GM21786 (cell line): ENCODE measurements at regions not wholly inside any gene's neighbourhood (a gene's known extent, or its start where the extent isn't known, plus 50 kb on each side); places are given as distances from the start of the nearest gene placed in this dataset.

ENCODE experiments used
- ATAC-seq: cut with Tn5 transposase; IDR thresholded peaks from one replicate; pipeline ENCODE4 v1.9.1; 2021; ENCODE audit not compliant: unreplicated experiment

GRCh38 chr20:48164566-48165400 is 379.5 kb upstream of the SULF2 start:
- no peak for ATAC-seq

DNA sequence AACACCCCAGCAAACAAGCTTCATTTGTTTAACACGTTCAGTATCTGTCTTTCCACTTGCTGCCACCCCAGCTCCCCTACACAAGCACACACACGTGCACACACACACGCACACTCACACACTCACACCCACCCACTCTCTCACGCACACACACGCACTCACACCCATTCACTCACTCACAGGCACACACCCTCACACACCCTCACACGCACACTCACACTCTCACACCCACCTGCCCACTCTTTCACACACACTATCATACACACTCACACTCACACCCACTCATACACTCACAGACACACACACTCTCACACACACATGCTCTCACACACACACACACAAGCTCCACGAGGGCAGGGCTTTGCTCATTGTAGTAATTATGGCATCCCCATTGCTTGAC is 378.8 kb upstream of the SULF2 start:
- ATAC-seq: no peak

GRCh38 chr20:48163505-48163904 is 378.2 kb upstream of the SULF2 start:
- ATAC-seq: no peak

DNA sequence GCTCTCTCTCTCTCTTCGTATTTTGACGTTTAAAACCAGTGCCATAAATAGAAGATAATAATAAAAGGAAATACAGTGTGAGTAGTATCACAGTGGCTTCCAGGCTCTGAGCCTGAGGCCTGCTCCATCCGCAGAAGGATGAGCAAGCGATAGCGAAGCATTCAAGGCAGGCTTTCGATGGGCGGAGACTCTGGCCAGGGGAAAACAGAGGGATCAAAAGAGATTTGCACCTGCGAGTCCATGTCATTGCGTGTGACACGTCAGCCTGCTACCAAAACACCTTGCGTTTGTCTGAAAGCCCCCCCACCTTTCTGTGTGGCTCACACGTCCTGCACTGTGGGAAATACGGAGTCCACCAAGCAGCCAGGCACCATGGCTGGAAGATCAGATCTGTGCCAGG is 377.3 kb upstream of the SULF2 start:
- no peak for ATAC-seq

DNA sequence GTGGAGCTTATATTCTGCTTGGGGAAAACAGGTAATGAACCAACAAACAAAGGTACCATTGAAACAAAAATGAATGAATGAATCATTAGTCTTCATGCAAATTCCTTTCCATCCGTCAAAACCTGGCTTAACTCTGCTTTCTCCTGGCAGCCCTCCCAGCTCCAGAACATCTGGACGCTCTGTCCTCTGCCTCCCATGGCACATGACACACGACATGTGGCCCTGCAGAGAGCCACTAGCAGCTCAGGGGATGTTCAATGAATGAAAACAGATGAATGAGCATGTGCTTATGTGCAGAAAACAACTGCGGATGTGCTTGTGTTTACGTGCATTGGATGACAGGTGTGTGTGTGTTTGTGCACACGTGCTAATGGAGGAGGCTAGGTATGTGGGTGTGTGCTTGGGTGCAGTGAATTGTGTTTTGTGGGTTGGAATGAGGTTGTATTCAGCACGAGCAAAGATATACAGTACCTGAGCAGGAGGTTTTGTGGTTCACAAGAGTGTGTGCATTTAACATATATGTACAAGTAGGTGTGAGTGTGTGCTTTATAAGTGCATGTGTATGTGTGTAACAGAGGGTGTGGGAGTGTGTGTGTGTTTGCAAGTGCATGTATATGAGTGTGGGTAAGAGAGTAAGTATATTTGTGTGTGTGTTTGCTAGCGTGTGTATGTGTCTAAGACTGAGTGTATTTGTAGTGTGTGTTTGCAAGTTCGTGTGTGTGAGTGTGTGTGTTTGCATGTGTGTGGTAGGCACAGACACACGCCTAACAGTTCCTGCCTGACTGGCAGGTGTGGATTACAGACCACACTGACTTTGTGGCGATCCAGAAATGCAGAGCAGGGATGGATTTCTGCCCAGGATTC is 374.1 kb upstream of the SULF2 start:
- no peak for ATAC-seq

- no peak for ATAC-seq
These were observed 372.7 kb upstream of the SULF2 start for GRCh38 chr20:48158014-48158413.

DNA sequence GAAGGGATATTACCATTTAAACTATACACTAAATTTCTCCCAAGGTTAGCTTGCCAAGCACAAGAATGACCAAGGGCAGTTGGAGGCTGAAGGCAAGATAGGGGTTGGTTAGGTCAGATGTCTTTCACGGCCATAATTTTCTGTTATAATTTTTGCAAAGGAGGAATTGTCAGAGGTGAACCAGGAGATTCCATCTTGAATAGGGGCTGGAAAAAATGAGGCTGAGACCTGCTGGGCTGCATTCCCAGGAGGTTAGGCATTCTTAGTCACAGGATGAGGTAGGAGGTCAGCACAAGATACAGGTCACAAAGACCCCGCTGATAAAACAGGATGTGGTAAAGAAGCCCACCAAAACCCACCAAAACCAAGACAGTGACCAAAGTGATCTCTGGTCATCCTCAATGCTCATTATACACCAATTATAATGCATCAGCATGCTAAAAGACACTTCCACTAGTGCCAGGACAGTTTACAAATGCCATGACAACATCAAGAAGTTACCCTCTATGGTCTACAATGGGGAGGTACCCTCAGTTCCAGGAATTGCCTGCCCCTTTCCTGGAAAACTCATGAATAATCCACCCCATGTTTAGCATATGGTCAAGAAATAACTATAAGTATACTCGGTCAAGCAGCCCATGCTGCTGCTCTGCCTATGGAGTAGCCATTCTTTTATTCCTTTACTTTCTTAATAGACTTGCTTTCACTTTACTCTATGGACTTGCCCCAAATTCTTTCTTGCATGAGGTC is 371.8 kb upstream of the SULF2 start:
- no peak for ATAC-seq

GRCh38 chr20:48156521-48156920 is 371.2 kb upstream of the SULF2 start:
- no peak for ATAC-seq

DNA sequence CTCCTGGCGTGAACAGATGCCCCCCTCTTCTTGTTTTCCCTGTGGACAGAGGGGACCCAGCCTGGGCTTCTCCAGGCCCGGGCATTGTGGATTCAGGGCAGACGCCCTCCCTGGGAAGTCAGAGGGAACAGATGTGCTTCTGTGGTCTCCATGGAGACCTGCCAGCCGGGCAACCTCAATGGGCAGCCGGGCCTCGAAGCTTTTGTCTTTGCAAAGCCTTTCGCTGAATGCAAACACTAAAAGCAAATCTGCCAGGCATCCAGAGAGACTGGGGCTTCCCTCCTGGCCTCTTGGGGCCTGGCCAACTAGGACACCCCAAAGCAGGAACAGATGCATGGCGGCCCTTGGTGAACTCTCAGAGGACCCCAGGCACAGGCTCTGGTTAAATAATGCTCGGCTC is 370.0 kb upstream of the SULF2 start:
- ATAC-seq: no peak

DNA sequence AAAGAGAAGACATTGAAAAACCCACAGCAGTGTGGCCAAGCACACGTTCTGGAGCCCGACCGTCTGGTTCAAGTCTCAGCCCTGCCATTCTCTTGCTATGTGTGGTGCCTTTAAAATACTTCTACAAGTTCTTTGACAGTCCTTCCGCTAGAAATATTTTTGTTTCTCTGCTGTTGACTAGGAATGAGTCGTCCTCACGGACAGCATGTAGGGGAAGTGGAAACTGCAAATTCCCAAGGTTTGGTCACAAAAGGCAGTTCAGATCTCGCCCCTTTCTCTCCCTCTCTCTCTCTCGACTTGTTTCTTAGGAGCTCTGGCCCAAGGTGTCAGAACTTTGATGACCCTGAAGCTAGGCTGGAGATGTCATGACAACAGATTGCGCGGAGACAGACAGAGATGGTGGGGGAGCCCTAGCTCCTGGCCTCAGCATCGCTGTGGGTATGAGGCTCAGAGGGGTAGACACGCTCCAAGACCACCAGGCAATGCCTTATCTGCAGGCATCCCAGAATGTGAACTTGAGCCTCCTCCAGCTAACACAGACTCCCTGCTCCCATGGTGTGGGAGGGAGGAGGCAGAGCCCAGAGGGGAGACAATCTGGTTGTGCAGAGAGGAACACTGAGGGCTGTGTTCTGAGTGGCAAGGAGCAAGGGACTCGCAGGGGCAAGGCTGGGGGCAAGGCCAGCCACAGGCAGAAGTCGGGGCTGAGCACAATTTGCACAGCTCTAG is 368.9 kb upstream of the SULF2 start:
- no peak for ATAC-seq

GRCh38 chr20:48153523-48153922 is 368.2 kb upstream of the SULF2 start:
- no peak for ATAC-seq

DNA sequence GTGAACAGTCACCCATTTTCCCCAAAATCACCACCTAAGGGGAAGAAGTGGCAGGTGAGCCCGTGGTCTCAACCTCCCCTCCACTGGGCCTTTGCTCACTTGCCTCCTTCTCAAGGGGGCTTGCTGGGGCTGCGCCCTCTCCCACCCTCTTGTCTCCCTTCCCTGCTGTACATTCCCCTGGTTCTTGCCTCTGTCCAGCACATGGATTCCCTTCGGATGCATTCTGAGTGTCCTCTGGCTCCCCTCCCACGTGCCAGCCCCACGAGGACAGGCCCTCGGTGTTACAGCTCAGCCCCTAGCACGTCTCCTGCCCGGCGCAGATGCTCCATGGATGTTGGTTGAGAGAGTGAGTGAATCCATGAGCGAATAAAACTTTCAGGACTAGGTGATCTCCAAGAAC is 367.8 kb upstream of the SULF2 start:
- no peak for ATAC-seq

DNA sequence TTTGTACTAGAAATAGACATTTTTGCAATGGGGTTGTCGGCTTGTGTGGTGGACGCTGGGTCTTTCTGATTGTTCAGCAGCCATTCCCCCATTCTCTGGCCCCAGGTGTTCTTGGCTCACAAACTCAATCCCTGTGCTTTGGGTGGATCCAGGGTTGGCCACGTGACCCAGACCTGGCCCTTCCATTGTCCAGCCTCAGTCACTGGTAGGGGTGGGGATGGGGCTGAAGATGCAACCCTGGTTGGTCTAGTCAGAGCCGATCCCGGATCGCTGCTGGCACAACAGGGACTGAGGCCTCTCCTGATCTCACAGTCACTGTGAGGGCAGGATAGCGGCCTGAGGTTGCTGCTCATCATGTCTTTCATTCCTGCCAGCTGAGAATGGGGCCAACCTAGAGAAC is 365.3 kb upstream of the SULF2 start:
- ATAC-seq: no peak

GRCh38 chr20:48149902-48150301 is 364.6 kb upstream of the SULF2 start:
- ATAC-seq: no peak

DNA sequence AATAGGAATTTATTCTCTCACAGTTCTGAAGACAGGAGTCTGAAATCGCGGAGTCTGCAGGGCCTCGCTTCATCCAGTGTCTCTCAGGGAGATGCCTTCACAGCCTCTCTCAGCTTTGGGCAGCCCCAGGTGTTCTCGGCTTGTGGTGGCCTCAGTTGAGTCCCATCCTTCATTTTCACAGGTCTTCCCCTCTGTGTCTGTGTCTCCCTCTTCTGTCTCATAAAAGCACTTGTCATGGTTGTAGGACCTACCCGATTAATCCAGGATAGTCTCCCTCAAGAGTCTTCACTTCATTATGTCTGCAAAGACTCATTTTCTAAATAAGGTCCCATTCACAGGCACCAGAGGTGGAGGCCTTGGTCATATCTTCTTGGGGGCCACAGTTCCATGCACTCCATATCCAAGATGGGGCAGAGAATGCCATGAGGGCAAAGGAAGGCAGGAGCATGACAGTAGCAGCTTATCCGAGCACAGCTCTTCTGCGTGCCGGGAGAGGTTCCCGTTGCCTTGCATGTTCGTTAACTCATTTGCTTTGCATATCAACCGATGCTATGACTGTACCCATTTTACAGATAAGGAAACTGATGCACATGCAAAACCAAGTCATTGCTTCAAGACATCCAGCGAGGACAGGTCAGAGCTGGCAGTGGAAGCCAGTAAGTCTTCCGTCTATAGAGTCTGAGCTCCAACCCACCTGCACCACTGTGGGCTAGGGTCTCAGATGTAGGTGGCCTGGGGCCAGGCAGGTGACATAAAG is 363.8 kb upstream of the SULF2 start:
- no peak for ATAC-seq

GRCh38 chr20:48148020-48148419 is 362.7 kb upstream of the SULF2 start:
- ATAC-seq: no peak

- no peak for ATAC-seq
These were observed 362.0 kb upstream of the SULF2 start for GRCh38 chr20:48147311-48147710.

GRCh38 chr20:48146877-48147276 is 361.6 kb upstream of the SULF2 start:
- ATAC-seq: no peak

GRCh38 chr20:48146308-48146707 is 361.0 kb upstream of the SULF2 start:
- no peak for ATAC-seq

- ATAC-seq: no peak
These were observed 358.3 kb upstream of the SULF2 start for GRCh38 chr20:48143435-48144081.
